ENCODE measurements at regions not wholly inside any gene's neighbourhood (a gene's known extent, or its start where the extent isn't known, plus 50 kb on each side); places are given as distances from the start of the nearest gene placed in this dataset.

DNA sequence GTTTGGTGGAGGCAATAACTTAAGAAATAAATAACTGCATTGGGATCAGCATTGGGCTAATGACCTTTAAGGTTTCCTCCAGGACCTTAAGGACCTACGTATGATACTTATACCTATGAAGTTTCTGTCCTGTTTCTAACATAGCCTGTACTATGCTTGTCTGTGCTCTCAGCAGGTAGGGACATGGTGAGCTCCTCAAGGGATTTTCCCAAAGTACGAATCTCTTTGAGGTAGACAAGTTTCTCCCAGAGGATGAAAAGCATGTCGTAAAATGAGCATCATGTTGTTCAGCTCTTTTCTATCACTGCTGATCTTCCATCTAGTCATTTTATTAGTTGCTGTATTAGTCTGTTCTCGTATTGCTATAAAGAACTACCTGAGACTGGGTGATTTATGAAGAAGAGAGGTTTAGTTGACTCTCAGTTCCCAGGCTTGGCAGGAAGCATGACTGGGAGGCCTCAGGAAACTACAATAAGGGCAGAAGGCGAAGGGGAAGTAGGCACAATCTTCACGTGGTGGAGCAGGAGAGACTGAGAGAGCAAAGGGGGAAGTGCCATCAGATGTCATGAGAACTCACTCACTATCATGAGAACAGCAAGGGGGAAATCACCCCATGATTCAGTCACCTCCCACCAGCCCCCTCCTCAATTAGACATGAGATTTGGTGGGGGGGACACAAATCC lies 77.8 kb upstream of the TGM3 start:
- Mint-ChIP-seq H3K27me3 (ENCODE audit: insufficient read depth, unreplicated experiment) (peaks cover 24% of the 10 kb centered on the region), H3K4me1 (ENCODE audit: insufficient read depth, unreplicated experiment) (no peaks in the 10 kb centered on the region), H3K9me3 (ENCODE audit: unreplicated experiment) (peaks cover 14% of the 10 kb centered on the region), H3K36me3 (ENCODE audit: insufficient read depth, unreplicated experiment) (no peaks in the 10 kb centered on the region), H3K4me3 (ENCODE audit: unreplicated experiment) (no peak overlapping the region), H3K27ac (ENCODE audit: low read depth, unreplicated experiment) (no peak overlapping the region)
- TF ChIP-seq, protein P1, sequence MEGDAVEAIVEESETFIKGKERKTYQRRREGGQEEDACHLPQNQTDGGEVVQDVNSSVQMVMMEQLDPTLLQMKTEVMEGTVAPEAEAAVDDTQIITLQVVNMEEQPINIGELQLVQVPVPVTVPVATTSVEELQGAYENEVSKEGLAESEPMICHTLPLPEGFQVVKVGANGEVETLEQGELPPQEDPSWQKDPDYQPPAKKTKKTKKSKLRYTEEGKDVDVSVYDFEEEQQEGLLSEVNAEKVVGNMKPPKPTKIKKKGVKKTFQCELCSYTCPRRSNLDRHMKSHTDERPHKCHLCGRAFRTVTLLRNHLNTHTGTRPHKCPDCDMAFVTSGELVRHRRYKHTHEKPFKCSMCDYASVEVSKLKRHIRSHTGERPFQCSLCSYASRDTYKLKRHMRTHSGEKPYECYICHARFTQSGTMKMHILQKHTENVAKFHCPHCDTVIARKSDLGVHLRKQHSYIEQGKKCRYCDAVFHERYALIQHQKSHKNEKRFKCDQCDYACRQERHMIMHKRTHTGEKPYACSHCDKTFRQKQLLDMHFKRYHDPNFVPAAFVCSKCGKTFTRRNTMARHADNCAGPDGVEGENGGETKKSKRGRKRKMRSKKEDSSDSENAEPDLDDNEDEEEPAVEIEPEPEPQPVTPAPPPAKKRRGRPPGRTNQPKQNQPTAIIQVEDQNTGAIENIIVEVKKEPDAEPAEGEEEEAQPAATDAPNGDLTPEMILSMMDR (IDR thresholded peaks at IDR 0.05; ENCODE audit: unreplicated experiment), result no peak
- ChIA-PET CTCF (interaction anchor here (1.2 to 4.3 kb wide), 3 partner anchors 10 to 133 kb away, joined by 4 to 24 read pairs (median 10); no protein-coding TSS in a partner anchor), POLR2A (interaction anchor here (0.7 to 1.0 kb wide), 2 partner anchors 9 to 18 kb away, joined by 4 read pairs; no protein-coding TSS in a partner anchor)
- no TSS peak for BruUV-seq (replicated peaks)
- intact Hi-C loops (cut with micrococcal nuclease), result no loop called here
- no peak for DNase-seq (ENCODE audit: unreplicated experiment)

DNA sequence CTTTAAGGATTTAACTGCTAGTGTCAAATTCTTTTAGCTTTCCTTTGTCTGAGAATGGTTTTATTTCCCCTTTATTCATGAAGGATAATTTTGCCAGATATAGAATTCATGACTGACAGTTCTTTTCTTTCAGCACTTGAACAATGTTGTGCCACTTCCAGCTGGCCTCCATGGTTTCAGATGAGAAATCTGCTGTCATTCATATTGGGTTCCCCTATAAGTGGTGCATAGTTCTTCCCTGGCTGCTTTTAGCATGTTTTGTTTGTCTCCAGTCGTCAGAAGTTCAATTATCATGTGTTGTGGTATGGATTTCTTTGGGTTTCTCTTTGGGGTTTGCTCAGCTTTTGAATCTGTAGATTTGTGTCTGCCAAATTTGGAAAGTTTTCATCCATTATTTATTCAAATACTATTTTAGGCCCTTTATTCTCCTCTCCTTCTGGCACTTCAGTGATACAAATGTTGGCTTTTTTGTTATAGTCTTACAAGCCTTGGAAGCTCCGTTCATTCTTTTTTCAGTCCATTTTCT lies 76.3 kb upstream of the TGM3 start:
- Mint-ChIP-seq H3K4me1 (ENCODE audit: insufficient read depth, unreplicated experiment) (no peaks in the 10 kb centered on the region), H3K4me3 (ENCODE audit: unreplicated experiment) (no peak overlapping the region), H3K27me3 (ENCODE audit: insufficient read depth, unreplicated experiment) (peaks cover 11% of the 10 kb centered on the region), H3K9me3 (ENCODE audit: unreplicated experiment) (peaks cover 14% of the 10 kb centered on the region), H3K36me3 (ENCODE audit: insufficient read depth, unreplicated experiment) (no peaks in the 10 kb centered on the region), H3K27ac (ENCODE audit: low read depth, unreplicated experiment) (no peak overlapping the region)
- ChIA-PET POLR2A (interaction anchor here (1.3 kb wide), 1 partner anchor 251 kb away, joined by 4 read pairs; the partner anchor contains the start of gene SNRPB), CTCF (interaction anchor here (0.5 to 4.3 kb wide), 3 partner anchors 12 to 87 kb away, joined by 3 to 24 read pairs (median 10); no protein-coding TSS in a partner anchor)
- TF ChIP-seq, protein P1 (IDR thresholded peaks at IDR 0.05; ENCODE audit: unreplicated experiment), result no peak
- no peak for DNase-seq (ENCODE audit: unreplicated experiment)
- intact Hi-C loops (cut with micrococcal nuclease), result no loop called here
- no TSS peak for BruUV-seq (replicated peaks)

DNA sequence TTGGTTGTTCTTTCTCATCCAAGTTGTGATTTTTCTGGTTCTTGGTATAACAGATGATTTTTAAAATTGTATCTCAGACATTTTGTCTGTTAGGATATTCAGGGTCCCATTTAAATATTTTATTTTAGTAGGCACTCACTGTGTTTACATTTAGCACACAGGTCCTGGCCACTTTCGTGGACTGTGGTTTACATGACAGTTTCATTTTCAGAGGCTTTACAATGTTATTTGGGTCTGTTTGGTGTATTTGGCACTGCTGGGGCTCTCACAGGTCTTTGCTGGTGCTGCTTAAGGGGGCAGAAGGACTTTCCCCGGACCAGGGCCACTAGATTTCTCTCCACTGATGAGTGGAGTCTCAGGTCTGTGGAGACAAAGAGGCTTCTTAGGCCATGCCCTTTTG lies 75.5 kb upstream of the TGM3 start:
- no peaks in the 10 kb centered on the region for H3K36me3 Mint-ChIP-seq (ENCODE audit: insufficient read depth, unreplicated experiment)
- intact Hi-C loops (cut with micrococcal nuclease), result no loop called here
- no peak overlapping the region for H3K4me3 Mint-ChIP-seq (ENCODE audit: unreplicated experiment)
- peaks cover 11% of the 10 kb centered on the region for H3K27me3 Mint-ChIP-seq (ENCODE audit: insufficient read depth, unreplicated experiment)
- TF ChIP-seq, protein P1 (IDR thresholded peaks at IDR 0.05; ENCODE audit: unreplicated experiment), result no peak
- peaks cover 14% of the 10 kb centered on the region for H3K9me3 Mint-ChIP-seq (ENCODE audit: unreplicated experiment)
- no peak overlapping the region for H3K27ac Mint-ChIP-seq (ENCODE audit: low read depth, unreplicated experiment)
- POLR2A ChIA-PET, result no interaction called here
- CTCF ChIA-PET, result no interaction called here
- no peak for DNase-seq (ENCODE audit: unreplicated experiment)
- H3K4me1 Mint-ChIP-seq (ENCODE audit: insufficient read depth, unreplicated experiment), result no peaks in the 10 kb centered on the region
- BruUV-seq (replicated peaks), result no TSS peak

DNA sequence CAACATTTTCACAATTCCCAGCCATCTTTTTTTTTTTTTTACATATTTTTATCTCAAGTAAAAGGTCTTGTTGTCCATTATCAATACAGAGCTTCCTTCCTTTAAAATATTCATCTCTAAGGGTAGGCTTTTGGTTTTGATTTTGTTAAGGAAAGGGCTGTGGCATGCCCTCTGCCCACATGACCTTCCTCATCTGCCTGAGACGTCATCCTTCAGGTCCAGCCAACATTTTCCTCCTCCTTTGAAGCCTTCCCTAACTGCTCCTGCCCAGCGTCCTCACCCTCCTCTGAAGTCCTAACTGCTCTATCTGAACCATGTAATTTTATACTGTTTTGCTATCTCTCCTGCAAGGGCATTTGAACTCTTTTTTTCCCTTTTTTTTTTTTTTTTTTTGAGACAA lies 73.9 kb upstream of the TGM3 start:
- H3K9me3 Mint-ChIP-seq (ENCODE audit: unreplicated experiment), result peaks cover 14% of the 10 kb centered on the region
- no peaks in the 10 kb centered on the region for H3K4me1 Mint-ChIP-seq (ENCODE audit: insufficient read depth, unreplicated experiment)
- DNase-seq (ENCODE audit: unreplicated experiment), result no peak
- no peak overlapping the region for H3K4me3 Mint-ChIP-seq (ENCODE audit: unreplicated experiment)
- TF ChIP-seq, protein P1 (IDR thresholded peaks at IDR 0.05; ENCODE audit: unreplicated experiment), result no peak
- H3K27me3 Mint-ChIP-seq (ENCODE audit: insufficient read depth, unreplicated experiment), result peaks cover 11% of the 10 kb centered on the region
- H3K36me3 Mint-ChIP-seq (ENCODE audit: insufficient read depth, unreplicated experiment), result no peaks in the 10 kb centered on the region
- intact Hi-C loops (cut with micrococcal nuclease), result no loop called here
- ChIA-PET CTCF (interaction anchor here (0.6 to 1.7 kb wide), 5 partner anchors 11 to 669 kb away, joined by 3 to 6 read pairs (median 3); no protein-coding TSS in a partner anchor), POLR2A (interaction anchor here (0.7 to 1.0 kb wide), 3 partner anchors 15 to 145 kb away, joined by 3 to 6 read pairs (median 4); no protein-coding TSS in a partner anchor)
- H3K27ac Mint-ChIP-seq (ENCODE audit: low read depth, unreplicated experiment), result no peak overlapping the region
- BruUV-seq (replicated peaks), result no TSS peak

All from MCF 10A (cell line).